Activated naive CD8-positive, alpha-beta T cell treated with anti-CD3 and anti-CD28 coated beads for 36 hours (primary cell): ENCODE measurements at regions not wholly inside any gene's neighbourhood (a gene's known extent, or its start where the extent isn't known, plus 50 kb on each side); places are given as distances from the start of the nearest gene placed in this dataset.
A peak's percentile ranks its signal among the peaks of the same experiment; 100 is the strongest.

Experiments
- DNase-seq: peaks from one replicate; pipeline ENCODE4 v3.0.0; 2021
- H3K27ac Mint-ChIP-seq: one replicate; pipeline ENCODE4 v1.8.0; 2022; ENCODE audit warnings: mild to moderate bottlenecking, moderate library complexity, mixed read lengths
- H3K27me3 Mint-ChIP-seq: one replicate; pipeline ENCODE4 v1.8.0; 2022; ENCODE audit warnings: mild to moderate bottlenecking, mixed read lengths
- H3K36me3 Mint-ChIP-seq: one replicate; pipeline ENCODE4 v1.8.0; 2021; ENCODE audit warnings: mild to moderate bottlenecking, mixed read lengths
- H3K4me1 Mint-ChIP-seq: one replicate; pipeline ENCODE4 v1.8.0; 2021; ENCODE audit warnings: mixed read lengths
- H3K4me3 Mint-ChIP-seq: one replicate; pipeline ENCODE4 v1.8.0; 2022; ENCODE audit warnings: mild to moderate bottlenecking, moderate library complexity, mixed read lengths
- H3K9me3 Mint-ChIP-seq: one replicate; pipeline ENCODE4 v1.8.0; 2022; ENCODE audit warnings: mixed read lengths

DNA sequence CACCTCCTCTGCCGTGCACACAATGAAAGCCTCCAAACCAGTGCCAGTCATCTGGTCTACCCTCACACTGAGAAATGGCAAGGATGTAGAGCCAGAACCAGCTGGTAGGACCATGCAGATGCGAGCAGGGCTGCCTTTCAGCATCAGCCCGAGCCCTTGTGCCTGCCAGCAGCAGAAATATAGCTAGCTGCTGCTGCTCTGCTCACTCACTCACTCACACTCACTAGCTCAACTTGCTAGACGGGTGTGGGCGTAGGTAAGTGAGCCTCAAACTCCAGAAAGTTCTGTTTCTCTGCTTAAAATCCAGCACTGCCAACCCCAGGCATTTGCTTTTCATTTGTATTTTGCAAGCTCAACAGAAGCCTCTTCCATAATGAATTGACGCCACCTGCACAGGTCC, 114.0 kb downstream of the DRD1 start:
- no peaks in the 10 kb centered on the region for H3K9me3 Mint-ChIP-seq
- H3K4me1 Mint-ChIP-seq = no peaks in the 10 kb centered on the region
- no peaks in the 10 kb centered on the region for H3K36me3 Mint-ChIP-seq
- H3K27ac Mint-ChIP-seq = no peak overlapping the region
- H3K27me3 Mint-ChIP-seq = no peaks in the 10 kb centered on the region
- no peak for DNase-seq
- H3K4me3 Mint-ChIP-seq = no peak overlapping the region

DNA sequence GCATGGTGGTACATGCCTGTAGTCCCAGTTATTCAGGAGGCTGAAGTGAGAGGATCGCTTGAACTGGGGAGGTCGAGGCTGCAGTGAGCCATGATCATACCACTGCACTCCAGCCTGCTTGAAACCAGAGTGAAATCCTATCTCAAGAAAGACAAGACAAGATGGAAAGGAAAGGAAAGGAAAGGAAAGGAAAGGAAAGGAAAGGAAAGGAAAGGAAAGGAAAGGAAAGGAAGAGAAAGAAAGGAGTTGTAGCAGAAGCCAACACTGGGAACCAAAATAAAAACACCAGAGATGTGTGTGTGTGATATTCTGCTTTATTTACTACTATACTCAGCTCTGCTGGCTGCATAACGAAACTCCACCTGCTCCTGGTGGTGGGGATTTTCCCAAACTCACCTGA, 115.3 kb downstream of the DRD1 start:
- Mint-ChIP-seq H3K27ac (no peak overlapping the region), H3K4me1 (no peaks in the 10 kb centered on the region), H3K9me3 (no peaks in the 10 kb centered on the region), H3K4me3 (no peak overlapping the region), H3K36me3 (no peaks in the 10 kb centered on the region), H3K27me3 (no peaks in the 10 kb centered on the region)
- no peak for DNase-seq

DNA sequence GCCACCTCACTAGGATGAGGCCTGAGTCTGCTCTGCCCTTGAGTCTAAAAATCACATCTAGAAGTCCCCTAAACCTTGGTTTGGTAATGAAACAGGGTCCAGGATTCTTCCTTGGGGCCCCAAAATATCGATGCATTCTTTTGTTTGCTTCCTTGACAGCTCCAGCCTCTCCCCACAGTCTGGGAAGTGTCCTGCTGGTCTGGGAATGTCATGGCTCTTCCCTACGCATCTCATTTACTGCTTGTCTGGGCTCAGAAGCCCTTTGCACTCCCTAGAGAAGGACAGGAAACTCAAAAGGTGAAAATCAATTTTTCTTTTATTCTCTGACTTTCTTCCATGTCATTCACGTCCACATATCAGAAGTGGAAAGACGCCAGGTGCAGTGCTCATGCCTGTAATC, 115.8 kb downstream of the DRD1 start:
- Mint-ChIP-seq H3K4me1 (no peaks in the 10 kb centered on the region), H3K4me3 (no peak overlapping the region), H3K27me3 (no peaks in the 10 kb centered on the region), H3K9me3 (no peaks in the 10 kb centered on the region), H3K27ac (no peak overlapping the region), H3K36me3 (no peaks in the 10 kb centered on the region)
- DNase-seq = no peak

DNA sequence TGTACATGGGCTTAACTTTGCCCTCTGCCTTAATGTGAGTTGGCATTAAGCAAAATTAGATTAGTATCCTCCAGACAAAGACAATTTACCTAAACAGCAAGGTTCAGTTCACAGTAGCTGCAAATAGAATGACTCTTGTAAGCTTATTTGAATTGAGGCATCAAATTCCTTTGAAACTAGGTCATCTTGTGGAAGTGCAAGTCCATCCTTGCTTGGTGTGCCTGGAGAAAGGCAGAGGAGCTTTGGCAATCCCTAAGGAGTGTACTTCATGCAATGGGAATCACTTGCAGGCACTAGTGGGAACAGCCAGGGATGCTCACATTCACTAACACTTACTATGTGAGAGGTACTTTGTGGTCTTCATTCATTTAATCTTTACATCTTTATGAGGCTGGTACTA, 118.3 kb downstream of the DRD1 start:
- no peaks in the 10 kb centered on the region for H3K4me1 Mint-ChIP-seq
- H3K36me3 Mint-ChIP-seq = no peaks in the 10 kb centered on the region
- H3K9me3 Mint-ChIP-seq = peaks cover 1% of the 10 kb centered on the region
- H3K4me3 Mint-ChIP-seq = no peak overlapping the region
- H3K27ac Mint-ChIP-seq = no peak overlapping the region
- no peak for DNase-seq
- H3K27me3 Mint-ChIP-seq = no peaks in the 10 kb centered on the region

DNA sequence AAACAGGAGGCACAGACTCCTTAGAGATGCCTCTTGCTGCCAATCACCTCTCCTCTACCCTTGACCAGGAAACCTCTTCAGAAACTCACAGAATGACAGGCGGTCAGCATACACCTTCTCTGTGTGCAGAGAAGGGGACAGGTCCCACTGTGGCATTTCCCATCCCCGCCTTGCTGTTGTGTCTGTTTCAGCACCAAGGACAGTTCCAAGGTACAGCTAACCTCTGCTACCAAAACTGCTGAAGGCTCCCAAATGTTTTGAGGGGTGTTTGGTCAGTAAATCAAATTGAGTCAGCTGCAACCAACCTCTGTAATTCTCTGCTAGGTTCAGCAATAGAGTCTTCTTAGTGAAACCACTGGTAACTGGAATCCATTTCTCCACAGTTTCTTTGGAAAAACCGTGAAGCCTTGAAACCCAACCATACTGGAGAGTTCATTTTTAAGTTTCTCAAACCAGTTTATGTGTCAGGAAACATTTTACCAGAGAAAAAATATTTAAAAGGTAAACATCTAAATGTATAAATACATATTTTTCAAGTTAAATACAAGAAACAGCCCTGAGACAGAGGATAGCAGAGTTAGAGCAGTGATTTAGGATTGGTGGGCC, 122.0 kb downstream of the DRD1 start:
- no peaks in the 10 kb centered on the region for H3K36me3 Mint-ChIP-seq
- no peaks in the 10 kb centered on the region for H3K4me1 Mint-ChIP-seq
- no peak overlapping the region for H3K4me3 Mint-ChIP-seq
- H3K27me3 Mint-ChIP-seq = peaks cover 11% of the 10 kb centered on the region
- no peak overlapping the region for H3K27ac Mint-ChIP-seq
- H3K9me3 Mint-ChIP-seq = peaks cover 3% of the 10 kb centered on the region
- DNase-seq = peak; percentile 5

DNA sequence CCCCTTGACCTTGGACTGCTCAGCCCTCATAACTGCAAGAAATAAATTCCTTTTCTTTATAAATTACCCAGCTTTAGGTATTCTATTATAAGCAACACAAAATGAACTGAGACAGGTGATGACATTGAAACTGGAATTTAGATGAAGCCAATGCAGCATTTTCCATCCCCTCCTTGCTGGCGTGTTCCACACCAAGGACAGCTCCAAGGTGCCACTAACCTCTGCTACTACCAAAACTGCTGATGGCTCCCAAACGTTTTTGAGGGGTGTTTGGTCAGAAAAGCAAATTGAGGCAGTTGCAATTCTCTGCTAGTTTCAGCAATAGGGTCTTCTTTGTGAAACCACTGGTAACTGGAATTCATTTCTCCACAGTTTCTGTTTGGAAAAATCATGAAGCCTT, 124.8 kb downstream of the DRD1 start:
- H3K9me3 Mint-ChIP-seq = peaks cover 3% of the 10 kb centered on the region
- H3K4me3 Mint-ChIP-seq = no peak overlapping the region
- H3K27me3 Mint-ChIP-seq = peaks cover 15% of the 10 kb centered on the region
- no peak for DNase-seq
- no peak overlapping the region for H3K27ac Mint-ChIP-seq
- H3K4me1 Mint-ChIP-seq = no peaks in the 10 kb centered on the region
- no peaks in the 10 kb centered on the region for H3K36me3 Mint-ChIP-seq

DNA sequence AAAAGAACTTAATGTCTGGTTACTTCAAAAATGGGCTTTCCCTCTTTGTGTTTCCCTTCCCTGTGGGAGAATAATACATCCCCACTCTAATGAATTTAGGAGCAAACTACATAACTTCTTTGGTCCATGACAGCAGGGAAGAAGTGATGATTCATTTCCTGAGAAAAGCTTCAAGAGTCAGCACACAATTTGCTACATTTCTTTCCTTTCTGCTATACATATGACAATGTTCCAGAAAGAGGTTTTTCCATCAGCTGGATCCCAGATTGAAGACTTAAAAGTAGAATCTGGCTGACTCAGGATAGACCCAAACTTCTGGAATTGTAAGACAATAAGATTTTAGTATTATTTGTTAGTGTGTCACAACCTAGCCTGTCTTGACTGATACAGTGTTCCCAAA, 126.1 kb downstream of the DRD1 start:
- peaks cover 3% of the 10 kb centered on the region for H3K9me3 Mint-ChIP-seq
- DNase-seq = no peak
- H3K4me1 Mint-ChIP-seq = no peaks in the 10 kb centered on the region
- no peak overlapping the region for H3K4me3 Mint-ChIP-seq
- no peaks in the 10 kb centered on the region for H3K36me3 Mint-ChIP-seq
- H3K27ac Mint-ChIP-seq = no peak overlapping the region
- H3K27me3 Mint-ChIP-seq = peaks cover 19% of the 10 kb centered on the region

DNA sequence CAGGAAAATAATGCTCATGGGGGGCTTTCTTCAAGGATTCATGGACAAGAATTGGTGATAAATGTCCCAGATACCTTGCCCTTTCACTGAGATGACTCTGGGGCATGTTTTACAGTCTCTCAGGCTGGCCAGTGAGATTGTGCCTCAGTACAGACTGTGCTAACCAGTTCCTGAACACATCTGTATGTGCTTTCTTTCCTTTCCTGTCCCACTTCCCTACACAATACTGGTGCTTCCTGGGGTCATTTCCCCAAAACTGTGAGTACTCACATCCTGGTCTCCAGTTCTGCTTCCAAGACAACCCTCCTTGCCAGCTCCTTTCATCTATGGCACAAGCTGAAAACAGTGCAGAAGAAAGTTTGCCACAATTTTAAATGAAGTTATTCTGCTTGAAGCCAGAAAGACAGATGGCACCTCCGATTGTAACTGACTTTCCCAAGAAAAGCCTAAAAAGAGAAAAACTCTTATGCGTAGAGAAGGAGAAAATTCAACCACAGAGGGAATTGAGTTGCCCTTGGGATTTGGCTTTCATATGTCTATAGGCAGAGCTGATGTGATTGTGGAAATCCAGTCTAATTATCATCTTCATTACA, 134.7 kb downstream of the DRD1 start:
- Mint-ChIP-seq H3K27ac (no peak overlapping the region), H3K36me3 (no peaks in the 10 kb centered on the region)

DNA sequence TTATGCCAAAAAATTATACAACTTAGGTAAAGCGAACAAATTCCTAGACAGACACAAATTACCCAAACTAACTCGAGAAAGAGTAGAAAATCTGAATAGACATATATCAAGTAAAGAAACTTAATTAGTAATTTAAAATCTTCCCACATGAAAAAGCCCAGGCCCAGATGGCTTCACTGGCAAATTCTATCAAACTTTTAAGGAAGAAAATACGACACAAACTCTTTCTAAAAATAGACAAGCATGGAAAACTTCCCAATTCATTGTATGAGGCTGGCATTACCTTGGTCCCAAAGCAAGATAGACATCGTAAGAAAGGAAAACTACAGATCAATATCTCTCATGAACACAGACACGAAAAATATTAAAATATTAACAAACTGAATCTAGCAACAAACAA, 135.3 kb downstream of the DRD1 start:
- H3K36me3 Mint-ChIP-seq = no peaks in the 10 kb centered on the region
- no peak overlapping the region for H3K27ac Mint-ChIP-seq
- H3K4me1 Mint-ChIP-seq = no peaks in the 10 kb centered on the region
- peaks cover 7% of the 10 kb centered on the region for H3K9me3 Mint-ChIP-seq
- no peak overlapping the region for H3K4me3 Mint-ChIP-seq
- peaks cover 10% of the 10 kb centered on the region for H3K27me3 Mint-ChIP-seq
- DNase-seq = no peak

More for the DNA sequence above, 134.7 kb downstream of the DRD1 start:
- H3K4me1 Mint-ChIP-seq = no peaks in the 10 kb centered on the region
- peaks cover 12% of the 10 kb centered on the region for H3K27me3 Mint-ChIP-seq
- peaks cover 5% of the 10 kb centered on the region for H3K9me3 Mint-ChIP-seq
- no peak overlapping the region for H3K4me3 Mint-ChIP-seq
- no peak for DNase-seq

DNA sequence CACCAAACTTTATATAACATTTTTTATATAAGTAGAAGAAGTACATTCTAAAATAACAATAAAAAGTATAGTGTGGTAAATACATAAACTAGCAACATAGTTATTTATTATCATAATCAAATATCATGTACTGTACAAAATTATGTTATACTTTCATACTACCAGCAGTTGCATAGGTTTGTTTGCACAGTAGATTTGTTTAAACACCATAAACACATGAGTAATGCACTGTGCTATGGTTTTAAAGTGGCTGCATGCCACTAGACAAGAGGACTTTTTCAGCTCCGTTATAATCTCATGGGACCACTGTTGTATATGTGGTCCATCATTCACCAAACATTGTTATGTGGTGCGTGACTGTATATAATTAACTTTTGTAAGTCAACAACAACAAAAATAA, 137.6 kb downstream of the DRD1 start:
- Mint-ChIP-seq H3K9me3 (peaks cover 7% of the 10 kb centered on the region), H3K4me3 (no peak overlapping the region), H3K27ac (no peak overlapping the region), H3K4me1 (no peaks in the 10 kb centered on the region), H3K36me3 (no peaks in the 10 kb centered on the region), H3K27me3 (peaks cover 4% of the 10 kb centered on the region)
- DNase-seq = no peak

DNA sequence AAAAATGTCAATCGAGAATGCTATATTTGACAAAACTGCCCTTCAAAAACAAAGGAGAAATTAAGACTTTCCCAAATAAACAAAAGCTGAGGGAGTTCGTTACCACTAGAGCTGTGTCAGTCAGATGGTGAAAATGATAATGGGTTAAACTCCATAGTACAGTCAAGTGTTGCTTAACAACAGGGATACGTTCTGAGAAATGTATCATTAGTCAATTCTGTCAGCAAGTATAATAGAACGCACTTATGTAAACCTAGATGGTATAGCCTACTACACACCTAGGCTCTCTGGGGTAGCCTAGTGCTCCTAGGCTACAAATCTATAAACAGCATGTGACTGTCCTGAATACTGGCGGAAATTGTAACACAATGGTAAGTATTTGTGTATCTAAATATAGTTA, 138.7 kb downstream of the DRD1 start:
- H3K36me3 Mint-ChIP-seq = no peaks in the 10 kb centered on the region
- DNase-seq = no peak
- no peak overlapping the region for H3K27ac Mint-ChIP-seq
- no peaks in the 10 kb centered on the region for H3K27me3 Mint-ChIP-seq
- H3K4me1 Mint-ChIP-seq = no peaks in the 10 kb centered on the region
- H3K4me3 Mint-ChIP-seq = no peak overlapping the region
- H3K9me3 Mint-ChIP-seq = peaks cover 7% of the 10 kb centered on the region

DNA sequence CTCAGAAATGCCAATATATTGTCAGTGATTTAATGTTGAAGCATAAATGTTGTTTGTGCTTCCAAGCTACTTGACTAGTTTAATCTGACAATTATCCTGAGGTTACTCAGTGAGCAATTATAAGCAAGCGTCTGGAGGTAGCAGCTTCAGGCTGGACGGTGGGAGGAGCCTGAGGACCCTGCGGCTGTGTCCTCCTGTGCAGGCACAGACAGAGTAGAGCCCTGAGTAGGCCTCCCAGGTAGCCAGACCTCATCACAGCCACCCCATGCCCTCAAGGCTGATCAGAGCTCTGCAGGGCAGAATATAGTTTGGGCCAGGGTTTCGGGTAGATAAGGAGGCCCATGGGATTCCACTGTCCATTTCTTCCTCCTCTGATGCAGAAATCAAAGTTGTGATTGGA, 153.6 kb downstream of the DRD1 start:
- H3K4me1 Mint-ChIP-seq = no peaks in the 10 kb centered on the region
- H3K27me3 Mint-ChIP-seq = peaks cover 14% of the 10 kb centered on the region
- H3K4me3 Mint-ChIP-seq = no peak overlapping the region
- H3K36me3 Mint-ChIP-seq = no peaks in the 10 kb centered on the region
- no peak overlapping the region for H3K27ac Mint-ChIP-seq
- no peak for DNase-seq
- H3K9me3 Mint-ChIP-seq = peaks cover 6% of the 10 kb centered on the region

DNA sequence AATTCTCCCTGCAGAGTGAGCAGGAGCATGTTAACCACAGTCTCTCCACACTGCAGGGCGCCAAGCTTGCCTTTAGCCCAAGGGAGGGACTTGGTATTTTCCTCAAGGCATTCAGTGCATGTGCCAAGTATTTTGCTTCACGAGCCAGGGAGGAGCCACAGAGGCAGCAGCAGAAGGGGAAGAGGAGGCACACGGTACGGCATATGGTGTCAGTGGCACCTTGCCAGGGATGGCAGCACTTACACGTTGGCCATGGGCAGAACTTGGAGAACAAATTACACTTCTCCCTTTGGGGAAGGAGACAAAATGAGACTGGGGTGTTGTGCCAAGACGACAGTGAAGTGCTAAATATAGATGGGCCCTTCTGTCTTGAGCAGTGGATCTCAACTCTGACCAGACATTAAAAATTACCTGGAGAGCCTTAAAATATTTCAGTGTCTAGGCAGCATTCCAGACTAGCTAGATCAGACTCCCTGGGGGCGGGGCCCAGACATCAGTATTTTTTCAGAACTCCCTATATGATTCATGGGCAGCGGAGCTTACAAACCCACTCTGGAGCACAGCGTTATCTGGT, 155.8 kb downstream of the DRD1 start:
- no peak overlapping the region for H3K27ac Mint-ChIP-seq
- H3K4me1 Mint-ChIP-seq = no peaks in the 10 kb centered on the region
- no peaks in the 10 kb centered on the region for H3K9me3 Mint-ChIP-seq
- H3K4me3 Mint-ChIP-seq = no peak overlapping the region
- peaks cover 6% of the 10 kb centered on the region for H3K27me3 Mint-ChIP-seq
- no peaks in the 10 kb centered on the region for H3K36me3 Mint-ChIP-seq
- DNase-seq = no peak

DNA sequence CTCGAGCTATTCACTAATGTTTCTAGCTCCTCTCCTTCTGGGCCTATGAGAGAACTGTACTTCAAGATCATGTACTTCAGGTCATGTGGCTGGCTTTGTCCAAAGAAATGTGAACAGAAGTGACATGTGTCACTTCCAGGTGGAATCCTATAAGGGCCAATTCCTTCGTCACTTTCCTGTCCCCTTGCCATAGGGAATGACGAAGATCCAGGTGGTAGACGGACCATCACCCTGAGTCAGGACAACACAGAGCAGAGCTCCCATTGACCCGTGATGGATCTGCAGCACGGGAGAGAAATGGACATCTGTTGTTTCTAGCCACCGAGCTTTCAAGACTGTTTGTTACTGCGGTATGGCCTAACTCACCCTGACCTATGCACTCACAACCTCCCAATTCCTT, 157.0 kb downstream of the DRD1 start:
- Mint-ChIP-seq H3K4me3 (no peak overlapping the region), H3K27me3 (peaks cover 6% of the 10 kb centered on the region), H3K27ac (no peak overlapping the region), H3K36me3 (no peaks in the 10 kb centered on the region), H3K4me1 (no peaks in the 10 kb centered on the region), H3K9me3 (no peaks in the 10 kb centered on the region)
- no peak for DNase-seq

DNA sequence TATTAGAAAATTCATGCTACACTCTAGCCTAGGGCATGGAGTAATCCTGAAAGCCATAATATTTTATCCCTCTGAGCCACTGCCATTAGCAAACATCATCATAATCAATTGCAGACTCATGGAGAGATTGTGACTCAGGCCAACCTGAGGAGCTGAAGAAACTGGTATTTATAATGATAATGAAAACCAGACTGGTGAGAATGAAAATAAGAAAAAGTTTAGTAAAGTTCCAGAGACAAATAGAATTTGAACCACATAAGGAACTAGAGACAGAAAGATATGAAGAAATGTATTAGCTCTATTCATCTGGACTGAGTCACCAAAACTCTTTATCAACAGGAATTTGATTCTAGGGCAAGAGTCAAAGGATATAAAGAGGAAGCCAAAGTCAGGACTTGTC, 158.7 kb downstream of the DRD1 start:
- H3K27me3 Mint-ChIP-seq = peaks cover 6% of the 10 kb centered on the region
- H3K27ac Mint-ChIP-seq = no peak overlapping the region
- no peak for DNase-seq
- H3K4me1 Mint-ChIP-seq = no peaks in the 10 kb centered on the region
- no peaks in the 10 kb centered on the region for H3K9me3 Mint-ChIP-seq
- no peak overlapping the region for H3K4me3 Mint-ChIP-seq
- no peaks in the 10 kb centered on the region for H3K36me3 Mint-ChIP-seq

DNA sequence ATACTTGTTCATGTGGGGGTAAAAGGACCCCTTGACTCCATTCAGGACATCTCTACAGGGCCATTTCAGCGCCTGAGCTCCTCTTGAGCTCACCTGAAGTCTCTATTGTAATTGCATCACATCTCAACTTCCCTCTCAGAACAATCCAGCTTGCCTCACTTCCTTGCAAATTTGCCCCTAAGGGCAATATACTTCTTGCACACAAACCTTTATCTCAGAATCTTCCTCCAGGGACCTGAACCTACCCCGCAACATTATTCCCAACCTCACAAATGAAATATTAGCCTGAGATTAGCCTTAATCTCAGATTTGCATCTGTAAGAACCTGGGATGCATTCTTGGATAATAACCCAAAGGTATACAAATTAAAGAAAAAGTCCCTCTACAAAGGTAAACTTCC, 159.2 kb downstream of the DRD1 start:
- Mint-ChIP-seq H3K9me3 (no peaks in the 10 kb centered on the region), H3K27me3 (peaks cover 9% of the 10 kb centered on the region), H3K4me3 (no peak overlapping the region), H3K4me1 (no peaks in the 10 kb centered on the region), H3K27ac (no peak overlapping the region), H3K36me3 (no peaks in the 10 kb centered on the region)
- no peak for DNase-seq
